ENCODE measurements at regions not wholly inside any gene's neighbourhood (a gene's known extent, or its start where the extent isn't known, plus 50 kb on each side); places are given as distances from the start of the nearest gene placed in this dataset.

DNA sequence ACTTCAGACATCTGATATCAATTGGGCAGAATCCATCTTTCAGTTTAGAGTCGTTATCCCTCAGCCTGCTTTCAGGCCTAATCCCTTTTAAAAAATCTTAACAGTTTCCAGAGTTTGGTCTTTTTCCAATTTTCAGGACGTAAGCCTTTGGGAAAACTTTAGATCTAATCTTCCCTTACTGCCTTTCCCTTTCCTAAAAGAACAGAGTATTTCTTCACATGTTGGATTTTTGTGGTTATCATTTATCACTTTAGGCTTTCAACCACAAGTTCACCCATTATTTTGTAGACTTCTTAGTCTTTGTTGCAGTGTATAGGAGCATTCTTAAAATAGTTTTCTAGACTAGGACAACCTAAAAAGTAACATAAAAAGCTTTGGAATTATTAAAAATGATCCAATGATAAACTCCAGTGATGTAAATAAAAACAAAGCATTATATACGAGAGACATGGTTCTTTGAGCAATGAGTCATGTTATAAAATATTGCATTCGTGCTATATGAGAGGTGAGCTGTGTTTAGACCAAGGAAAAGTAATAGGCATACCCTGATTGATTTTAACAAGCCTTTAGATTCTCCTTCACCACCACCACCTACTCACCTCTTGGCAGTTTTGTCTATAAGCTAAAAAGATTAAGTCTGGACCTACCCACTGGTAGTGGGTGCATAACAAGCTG lies 90.4 kb upstream of the MCHR2 start:
- BruUV-seq (replicated peaks): no TSS peak
- no peaks in the 10 kb centered on the region for H3K79me2 ChIP-seq (ENCODE audit: control insufficient read depth, insufficient read depth, low read length)
- H3K27ac ChIP-seq (ENCODE audit: control insufficient read depth, insufficient read depth): no peak overlapping the region
- H2AFZ ChIP-seq (ENCODE audit: control insufficient read depth, low read depth, low read length): no peak overlapping the region
- TF ChIP-seq TAF1 (IDR thresholded peaks at IDR 0.05; ENCODE audit: borderline replicate concordance, low read depth, low read length) (no peak), TBL1XR1 (IDR thresholded peaks at IDR 0.05; ENCODE audit: low read depth, low read length) (no peak), POLR2A (IDR thresholded peaks at IDR 0.05; ENCODE audit: low read depth, low read length) (no peak), MYB (IDR thresholded peaks at IDR 0.05; ENCODE audit: borderline replicate concordance, low read depth, low read length) (no peak), ASH2L (IDR thresholded peaks at IDR 0.05; ENCODE audit: borderline replicate concordance, low read depth) (no peak), JUND (IDR thresholded peaks at IDR 0.05; ENCODE audit: low read depth, low read length) (no peak)
- TF ChIP-seq, protein P1, sequence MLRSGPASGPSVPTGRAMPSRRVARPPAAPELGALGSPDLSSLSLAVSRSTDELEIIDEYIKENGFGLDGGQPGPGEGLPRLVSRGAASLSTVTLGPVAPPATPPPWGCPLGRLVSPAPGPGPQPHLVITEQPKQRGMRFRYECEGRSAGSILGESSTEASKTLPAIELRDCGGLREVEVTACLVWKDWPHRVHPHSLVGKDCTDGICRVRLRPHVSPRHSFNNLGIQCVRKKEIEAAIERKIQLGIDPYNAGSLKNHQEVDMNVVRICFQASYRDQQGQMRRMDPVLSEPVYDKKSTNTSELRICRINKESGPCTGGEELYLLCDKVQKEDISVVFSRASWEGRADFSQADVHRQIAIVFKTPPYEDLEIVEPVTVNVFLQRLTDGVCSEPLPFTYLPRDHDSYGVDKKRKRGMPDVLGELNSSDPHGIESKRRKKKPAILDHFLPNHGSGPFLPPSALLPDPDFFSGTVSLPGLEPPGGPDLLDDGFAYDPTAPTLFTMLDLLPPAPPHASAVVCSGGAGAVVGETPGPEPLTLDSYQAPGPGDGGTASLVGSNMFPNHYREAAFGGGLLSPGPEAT (IDR thresholded peaks at IDR 0.05; ENCODE audit: low read depth): no peak
- TF ChIP-seq, protein P2, sequence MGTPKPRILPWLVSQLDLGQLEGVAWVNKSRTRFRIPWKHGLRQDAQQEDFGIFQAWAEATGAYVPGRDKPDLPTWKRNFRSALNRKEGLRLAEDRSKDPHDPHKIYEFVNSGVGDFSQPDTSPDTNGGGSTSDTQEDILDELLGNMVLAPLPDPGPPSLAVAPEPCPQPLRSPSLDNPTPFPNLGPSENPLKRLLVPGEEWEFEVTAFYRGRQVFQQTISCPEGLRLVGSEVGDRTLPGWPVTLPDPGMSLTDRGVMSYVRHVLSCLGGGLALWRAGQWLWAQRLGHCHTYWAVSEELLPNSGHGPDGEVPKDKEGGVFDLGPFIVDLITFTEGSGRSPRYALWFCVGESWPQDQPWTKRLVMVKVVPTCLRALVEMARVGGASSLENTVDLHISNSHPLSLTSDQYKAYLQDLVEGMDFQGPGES (IDR thresholded peaks at IDR 0.05): no peak
- TF ChIP-seq, protein P3, sequence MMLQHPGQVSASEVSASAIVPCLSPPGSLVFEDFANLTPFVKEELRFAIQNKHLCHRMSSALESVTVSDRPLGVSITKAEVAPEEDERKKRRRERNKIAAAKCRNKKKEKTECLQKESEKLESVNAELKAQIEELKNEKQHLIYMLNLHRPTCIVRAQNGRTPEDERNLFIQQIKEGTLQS (IDR thresholded peaks at IDR 0.05; ENCODE audit: borderline replicate concordance, extremely low read depth, low read depth, low read length): no peak
- TF ChIP-seq, protein P4, sequence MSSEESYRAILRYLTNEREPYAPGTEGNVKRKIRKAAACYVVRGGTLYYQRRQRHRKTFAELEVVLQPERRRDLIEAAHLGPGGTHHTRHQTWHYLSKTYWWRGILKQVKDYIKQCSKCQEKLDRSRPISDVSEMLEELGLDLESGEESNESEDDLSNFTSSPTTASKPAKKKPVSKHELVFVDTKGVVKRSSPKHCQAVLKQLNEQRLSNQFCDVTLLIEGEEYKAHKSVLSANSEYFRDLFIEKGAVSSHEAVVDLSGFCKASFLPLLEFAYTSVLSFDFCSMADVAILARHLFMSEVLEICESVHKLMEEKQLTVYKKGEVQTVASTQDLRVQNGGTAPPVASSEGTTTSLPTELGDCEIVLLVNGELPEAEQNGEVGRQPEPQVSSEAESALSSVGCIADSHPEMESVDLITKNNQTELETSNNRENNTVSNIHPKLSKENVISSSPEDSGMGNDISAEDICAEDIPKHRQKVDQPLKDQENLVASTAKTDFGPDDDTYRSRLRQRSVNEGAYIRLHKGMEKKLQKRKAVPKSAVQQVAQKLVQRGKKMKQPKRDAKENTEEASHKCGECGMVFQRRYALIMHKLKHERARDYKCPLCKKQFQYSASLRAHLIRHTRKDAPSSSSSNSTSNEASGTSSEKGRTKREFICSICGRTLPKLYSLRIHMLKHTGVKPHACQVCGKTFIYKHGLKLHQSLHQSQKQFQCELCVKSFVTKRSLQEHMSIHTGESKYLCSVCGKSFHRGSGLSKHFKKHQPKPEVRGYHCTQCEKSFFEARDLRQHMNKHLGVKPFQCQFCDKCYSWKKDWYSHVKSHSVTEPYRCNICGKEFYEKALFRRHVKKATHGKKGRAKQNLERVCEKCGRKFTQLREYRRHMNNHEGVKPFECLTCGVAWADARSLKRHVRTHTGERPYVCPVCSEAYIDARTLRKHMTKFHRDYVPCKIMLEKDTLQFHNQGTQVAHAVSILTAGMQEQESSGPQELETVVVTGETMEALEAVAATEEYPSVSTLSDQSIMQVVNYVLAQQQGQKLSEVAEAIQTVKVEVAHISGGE (CRISPR knock-in tag; IDR thresholded peaks at IDR 0.05): no peak
- TF ChIP-seq, protein P5, sequence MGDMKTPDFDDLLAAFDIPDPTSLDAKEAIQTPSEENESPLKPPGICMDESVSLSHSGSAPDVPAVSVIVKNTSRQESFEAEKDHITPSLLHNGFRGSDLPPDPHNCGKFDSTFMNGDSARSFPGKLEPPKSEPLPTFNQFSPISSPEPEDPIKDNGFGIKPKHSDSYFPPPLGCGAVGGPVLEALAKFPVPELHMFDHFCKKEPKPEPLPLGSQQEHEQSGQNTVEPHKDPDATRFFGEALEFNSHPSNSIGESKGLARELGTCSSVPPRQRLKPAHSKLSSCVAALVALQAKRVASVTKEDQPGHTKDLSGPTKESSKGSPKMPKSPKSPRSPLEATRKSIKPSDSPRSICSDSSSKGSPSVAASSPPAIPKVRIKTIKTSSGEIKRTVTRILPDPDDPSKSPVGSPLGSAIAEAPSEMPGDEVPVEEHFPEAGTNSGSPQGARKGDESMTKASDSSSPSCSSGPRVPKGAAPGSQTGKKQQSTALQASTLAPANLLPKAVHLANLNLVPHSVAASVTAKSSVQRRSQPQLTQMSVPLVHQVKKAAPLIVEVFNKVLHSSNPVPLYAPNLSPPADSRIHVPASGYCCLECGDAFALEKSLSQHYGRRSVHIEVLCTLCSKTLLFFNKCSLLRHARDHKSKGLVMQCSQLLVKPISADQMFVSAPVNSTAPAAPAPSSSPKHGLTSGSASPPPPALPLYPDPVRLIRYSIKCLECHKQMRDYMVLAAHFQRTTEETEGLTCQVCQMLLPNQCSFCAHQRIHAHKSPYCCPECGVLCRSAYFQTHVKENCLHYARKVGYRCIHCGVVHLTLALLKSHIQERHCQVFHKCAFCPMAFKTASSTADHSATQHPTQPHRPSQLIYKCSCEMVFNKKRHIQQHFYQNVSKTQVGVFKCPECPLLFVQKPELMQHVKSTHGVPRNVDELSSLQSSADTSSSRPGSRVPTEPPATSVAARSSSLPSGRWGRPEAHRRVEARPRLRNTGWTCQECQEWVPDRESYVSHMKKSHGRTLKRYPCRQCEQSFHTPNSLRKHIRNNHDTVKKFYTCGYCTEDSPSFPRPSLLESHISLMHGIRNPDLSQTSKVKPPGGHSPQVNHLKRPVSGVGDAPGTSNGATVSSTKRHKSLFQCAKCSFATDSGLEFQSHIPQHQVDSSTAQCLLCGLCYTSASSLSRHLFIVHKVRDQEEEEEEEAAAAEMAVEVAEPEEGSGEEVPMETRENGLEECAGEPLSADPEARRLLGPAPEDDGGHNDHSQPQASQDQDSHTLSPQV (IDR thresholded peaks at IDR 0.05): no peak
- WGBS (ENCODE audit: insufficient coverage, insufficient replicate concordance, low lambda C conversion rate, missing lambda C conversion rate): 6% methylated on average over 4 of the region's 4 CpGs
- ATAC-seq: no peak
- RAD21 ChIA-PET (ENCODE audit: unreplicated experiment): no interaction called here
- H3K27me3 ChIP-seq (replicated peaks in 1 of 2; ENCODE audit: control insufficient read depth in 2 of 2, insufficient read depth in 2 of 2, low read length in 1 of 2): no peaks in the 10 kb centered on the region
- in situ Hi-C loops (cut with MboI) (no loop called here), intact Hi-C loops (cut with micrococcal nuclease; ENCODE audit: unreplicated experiment) (no loop called here)
- POLR2A ChIA-PET: no interaction called here
- no peak overlapping the region for H3K4me3 ChIP-seq
- no peaks in the 10 kb centered on the region for H4K20me1 ChIP-seq (ENCODE audit: control insufficient read depth, insufficient read depth)
- H3K4me2 ChIP-seq (ENCODE audit: control insufficient read depth, insufficient read depth): no peak overlapping the region
- CTCF ChIA-PET: interaction anchor here (1.1 kb wide), 1 partner anchor 84 kb away, joined by 5 read pairs; no protein-coding TSS in a partner anchor
- no peak for DNase-seq (ENCODE audit: low read depth, low spot score)
- no peak overlapping the region for H3K9ac ChIP-seq (ENCODE audit: control insufficient read depth, insufficient read depth, low read length)
- FAIRE-seq: no peak
- SMC1A ChIA-PET (ENCODE audit: uncharacterized antibody, unreplicated experiment): interaction anchor here (0.6 to 1.9 kb wide), 5 partner anchors 12 to 467 kb away, joined by 3 to 4 read pairs (median 3); no protein-coding TSS in a partner anchor
- no peaks in the 10 kb centered on the region for H3K36me3 ChIP-seq (ENCODE audit: control insufficient read depth in 2 of 2, insufficient read depth in 2 of 2, low read length in 1 of 2)
- no peaks in the 10 kb centered on the region for H3K9me3 ChIP-seq (replicated peaks; ENCODE audit: control insufficient read depth, insufficient read depth, low read length)
- H3K4me1 ChIP-seq (ENCODE audit: control insufficient read depth, insufficient read depth, low read length): no peaks in the 10 kb centered on the region

All from GM12878 (cell line).